HEK293 (cell line): ENCODE measurements at regions not wholly inside any gene's neighbourhood (a gene's known extent, or its start where the extent isn't known, plus 50 kb on each side); places are given as distances from the start of the nearest gene placed in this dataset.

Experiments used
- ZBTB17 ChIP-seq: fragments of 450-650 bp; formaldehyde crosslinking; IDR thresholded peaks from 2 replicates; pipeline ENCODE4 v1.5.1; 2016; ENCODE audit warnings: missing biosample characterization, missing genetic modification characterization
- ZBTB21 ChIP-seq: fragments of 450-650 bp; formaldehyde crosslinking; IDR thresholded peaks from 2 replicates; pipeline ENCODE4 v1.5.1; 2017; ENCODE audit warnings: missing biosample characterization, missing genetic modification characterization
- ZNF174 ChIP-seq: fragments of 450-650 bp; formaldehyde crosslinking; IDR thresholded peaks from 2 replicates; pipeline ENCODE4 v1.5.0; 2017; ENCODE audit warnings: missing biosample characterization, mild to moderate bottlenecking, missing genetic modification characterization

GRCh38 chr1:80278936-80279335 lies 1272.4 kb upstream of the ADGRL4 start:
- no peak for TF ChIP-seq ZNF174 (tag by site-specific recombination)
- no peak for TF ChIP-seq ZBTB17 (tag by site-specific recombination)
- TF ChIP-seq ZBTB21, result no peak
